ENCODE measurements at regions not wholly inside any gene's neighbourhood (a gene's known extent, or its start where the extent isn't known, plus 50 kb on each side); places are given as distances from the start of the nearest gene placed in this dataset.

GRCh38 chr10:6361869-6362268 is 159.1 kb downstream of the PFKFB3 start:
- in situ Hi-C loops (cut with MboI) (no loop called here), intact Hi-C loops (cut with micrococcal nuclease) (no loop called here)
- Histone ChIP-seq H2AFZ (ENCODE audit: low read depth, low read length) (no peak overlapping the region), H3K9ac (ENCODE audit: insufficient read depth in 1 of 2, low read depth in 2 of 2, low read length in 2 of 2) (no peak overlapping the region), H3K27me3 (ENCODE audit: control insufficient read depth in 2 of 2, insufficient read depth in 2 of 2, low read length in 2 of 2) (no peaks in the 10 kb centered on the region), H3K4me1 (replicated peaks in 1 of 2; ENCODE audit: control insufficient read depth in 2 of 2, insufficient read depth in 2 of 2, low read length in 2 of 2) (no peaks in the 10 kb centered on the region), H3K4me3 (no peak overlapping the region), H4K20me1 (replicated peaks; ENCODE audit: control insufficient read depth, insufficient read depth, low read length) (no peaks in the 10 kb centered on the region), H3K79me2 (ENCODE audit: control insufficient read depth, insufficient read depth, low read length) (no peaks in the 10 kb centered on the region), H3K4me2 (ENCODE audit: insufficient read depth, low read length) (no peak overlapping the region), H3K36me3 (ENCODE audit: control insufficient read depth, insufficient read depth, low read length) (no peaks in the 10 kb centered on the region), H3K9me3 (replicated peaks; ENCODE audit: control insufficient read depth, insufficient read depth, low read depth, low read length) (no peaks in the 10 kb centered on the region), H3K27ac (ENCODE audit: extremely low read depth, low read depth, low read length) (no peak overlapping the region), H3K9me1 (ENCODE audit: control insufficient read depth, insufficient read depth, low read length) (no peaks in the 10 kb centered on the region)
- DNase-seq (ENCODE audit: extremely low read depth in 1 of 4, low spot score in 3 of 4), result no peak
- 0% methylated on average over 3 of the region's 3 CpGs for WGBS (ENCODE audit: insufficient coverage, low coverage, missing lambda C conversion rate)
- FAIRE-seq, result no peak
- CTCF ChIA-PET (ENCODE audit: low intra/inter-chr PET ratio), result no interaction called here
- POLR2A ChIA-PET, result no interaction called here
- no peak for ATAC-seq
- TF ChIP-seq ZNF24 (IDR thresholded peaks at IDR 0.05) (no peak), CREB3L1 (IDR thresholded peaks at IDR 0.05; ENCODE audit: borderline replicate concordance, low read depth) (no peak), TEAD4 (IDR thresholded peaks at IDR 0.05; ENCODE audit: low read length) (no peak), TEAD4 (CRISPR knock-in tag; IDR thresholded peaks at IDR 0.05; ENCODE audit: borderline replicate concordance) (no peak), HDAC3 (IDR thresholded peaks at IDR 0.05; ENCODE audit: borderline replicate concordance, partially characterized antibody) (no peak), FOXP1 (CRISPR knock-in tag; IDR thresholded peaks at IDR 0.05) (no peak)
- BruUV-seq (replicated peaks), result no TSS peak

GRCh38 chr10:6362879-6363278 is 160.1 kb downstream of the PFKFB3 start:
- in situ Hi-C loops (cut with MboI), result no loop called here
- Histone ChIP-seq H3K9me3 (replicated peaks; ENCODE audit: control insufficient read depth, insufficient read depth, low read depth, low read length) (no peaks in the 10 kb centered on the region), H3K9ac (ENCODE audit: insufficient read depth in 1 of 2, low read depth in 2 of 2, low read length in 2 of 2) (no peak overlapping the region), H3K27ac (ENCODE audit: extremely low read depth, low read depth, low read length) (no peak overlapping the region), H3K4me3 (no peak overlapping the region), H3K9me1 (ENCODE audit: control insufficient read depth, insufficient read depth, low read length) (no peaks in the 10 kb centered on the region), H3K4me2 (ENCODE audit: insufficient read depth, low read length) (no peak overlapping the region), H2AFZ (ENCODE audit: low read depth, low read length) (no peak overlapping the region), H3K79me2 (ENCODE audit: control insufficient read depth, insufficient read depth, low read length) (no peaks in the 10 kb centered on the region), H3K27me3 (ENCODE audit: control insufficient read depth in 2 of 2, insufficient read depth in 2 of 2, low read length in 2 of 2) (peaks cover 0 to 2% of the 10 kb centered on the region in 2 experiments; a peak in 1 of 5 replicates), H3K36me3 (ENCODE audit: control insufficient read depth, insufficient read depth, low read length) (no peaks in the 10 kb centered on the region), H3K4me1 (replicated peaks in 1 of 2; ENCODE audit: control insufficient read depth in 2 of 2, insufficient read depth in 2 of 2, low read length in 2 of 2) (no peaks in the 10 kb centered on the region), H4K20me1 (replicated peaks; ENCODE audit: control insufficient read depth, insufficient read depth, low read length) (no peaks in the 10 kb centered on the region)
- ATAC-seq, result no peak
- BruUV-seq (replicated peaks), result no TSS peak
- CTCF ChIA-PET (ENCODE audit: low intra/inter-chr PET ratio), result no interaction called here
- DNase-seq (ENCODE audit: extremely low read depth in 1 of 4, low spot score in 3 of 4), result no peak
- no peak for TF ChIP-seq HDAC6 (IDR thresholded peaks at IDR 0.05; ENCODE audit: low read depth, low read length)
- POLR2A ChIA-PET, result no interaction called here
- no peak for FAIRE-seq
- intact Hi-C loops (cut with micrococcal nuclease), result no loop called here
